ENCODE measurements at regions not wholly inside any gene's neighbourhood (a gene's known extent, or its start where the extent isn't known, plus 50 kb on each side); places are given as distances from the start of the nearest gene placed in this dataset.

DNA sequence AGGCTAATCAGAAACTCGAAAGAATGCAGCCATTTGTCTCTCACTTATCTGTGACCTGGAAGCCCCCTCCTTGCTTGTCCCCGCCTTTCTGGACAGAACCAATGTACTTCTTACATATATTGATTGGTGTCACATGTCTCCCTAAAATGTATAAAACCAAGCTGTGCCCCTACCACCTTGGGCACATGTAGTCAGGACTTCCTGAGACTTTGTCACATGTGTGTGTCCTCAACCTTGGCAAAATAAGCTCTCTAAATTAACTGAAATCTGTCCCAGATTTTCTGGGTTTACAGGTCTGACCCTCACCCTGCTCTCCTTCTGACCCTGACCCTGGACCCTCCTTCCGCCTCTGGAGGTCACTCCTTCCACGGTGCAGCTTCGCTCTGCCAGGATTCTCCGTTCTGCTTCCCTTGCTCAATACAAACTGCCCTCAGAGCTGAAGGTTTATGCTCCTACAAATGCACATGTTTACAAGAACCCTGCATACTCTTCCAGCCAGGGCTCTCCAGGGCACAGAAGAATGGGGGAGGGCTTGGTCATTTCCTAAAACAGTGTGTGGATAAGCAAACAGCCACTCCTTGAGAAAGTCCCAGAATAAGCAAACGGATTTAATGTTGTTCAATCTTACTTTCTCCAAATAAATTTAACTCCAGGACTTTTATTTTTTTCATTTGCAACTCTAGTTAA is 160.5 kb downstream of the ACTL8 start:
- no peak for TF ChIP-seq PRDM1 (tag by site-specific recombination; IDR thresholded peaks at IDR 0.05)
- TF ChIP-seq ZNF302 (tag by site-specific recombination; IDR thresholded peaks at IDR 0.05; ENCODE audit: low read depth): no peak
- TF ChIP-seq ZBTB48 (tag by site-specific recombination; IDR thresholded peaks at IDR 0.05): no peak
